Heart right ventricle (tissue), 16 donors: ENCODE measurements at regions not wholly inside any gene's neighbourhood (a gene's known extent, or its start where the extent isn't known, plus 50 kb on each side); places are given as distances from the start of the nearest gene placed in this dataset.

Experiments used
- ATAC-seq, 8 donors: fragments of 200-7000 bp; cut with Tn5 transposase; one replicate each; pipeline ENCODE4 v1.9.1; 2020; ENCODE audit warnings: mild to moderate bottlenecking in 8 of 8, moderate library complexity in 8 of 8, moderate number of reproducible peaks in 1 of 8
- DNase-seq, 2 donors: peaks; one replicate each; pipeline ENCODE4 v3.0.0-alpha.2; 2020
- H3K27ac ChIP-seq, 10 donors: fragments of 200-600 bp; sonication (generic) in 2 of 10; one replicate each; pipeline versions ENCODE4 v1.5.0 to v1.8.0; 2020 to 2022; ENCODE audit warnings: mild to moderate bottlenecking in 3 of 10
- H3K27me3 ChIP-seq, 7 donors: fragments of 200-600 bp; one replicate each; pipeline ENCODE4 v1.8.0; 2021 to 2022; ENCODE audit warnings: mild to moderate bottlenecking in 2 of 7
- H3K36me3 ChIP-seq, 9 donors: fragments of 200-600 bp; sonication (generic) in 1 of 9; one replicate each; pipeline versions ENCODE4 v1.5.0 to v1.8.0; 2020 to 2022; ENCODE audit warnings: mild to moderate bottlenecking in 2 of 9
- H3K4me1 ChIP-seq, 9 donors: fragments of 200-600 bp; sonication (generic) in 1 of 9; one replicate each; pipeline versions ENCODE4 v1.5.0 to v1.8.0; 2020 to 2022; ENCODE audit warnings: mild to moderate bottlenecking in 4 of 9
- H3K4me3 ChIP-seq, 10 donors: fragments of 200-600 bp; sonication (generic) in 2 of 10; one replicate each; pipeline versions ENCODE4 v1.5.0 to v1.8.0; 2020 to 2022; ENCODE audit warnings: mild to moderate bottlenecking in 7 of 10, moderate library complexity in 2 of 10
- H3K9me3 ChIP-seq, 11 donors: fragments of 200-600 bp in 10 of 11; sonication (generic) in 2 of 11; one replicate each; pipeline versions ENCODE4 v1.5.0 to v1.8.0; 2013 to 2022; ENCODE audit warnings: mild to moderate bottlenecking in 2 of 11, control low read depth in 1 of 11, moderate library complexity in 1 of 11
- CTCF ChIP-seq, 9 donors: fragments of 200-600 bp; sonication (generic) in 2 of 9; IDR thresholded peaks; one replicate each; pipeline versions ENCODE4 v1.5.0 to v1.8.0; 2021 to 2022; ENCODE audit warnings: antibody characterized with exemption in 9 of 9, mild to moderate bottlenecking in 5 of 9, moderate library complexity in 1 of 9
- WGBS, 2 donors: extraction: QIAGEN DNeasy Blood & Tissue Kit; methylation state at CpG; one replicate each; pipeline ENCODE4 v1.1.7; 2013; ENCODE audit warnings: inconsistent platforms in 1 of 2; 5-methylcytosine and 5-hydroxymethylcytosine counted together
- intact Hi-C, 10 donors: fragments of 100-400 bp; cut with DNase I; formaldehyde crosslinking; loops; one replicate each; pipeline versions ENCODE4 v1.11.1 to v1.14.2; 2022
- donor health status: Arrhythmogenic right ventricular cardiomyopathy.
- donor health status: ischemic (EF 13 %, LVEDD 7.1; RV severe dilation, severe dysfunction).
- donor health status: healthy with polysubstance abuse.
- donor health status: DM: no; HTN: yes; CAD: no.
- donor health status: DM: no; HTN: no; CAD: no.
- donor health status: ischemic (EF 25% LVEDD 6.9; RV normal size, moderate dysfunction).
- donor health status: ischemic (EF 25% LVEDD 5.7; RV mildly dilated, moderate dysfunction).
- donor health status: healthy.
- donor health status: DM: yes; HTN: yes; CAD: no.
- donor health status: Ischemic cardiomyopathy.
- donor health status: ischemic (EF 35%, LVEDD 5.7; RV mildly dilated, moderate dysfunction).
- donor health status: nonischemic (EF 11% LVEDD 7.7; RV severe dilation, severe dysfunction).
- donor health status: DM: yes; HTN: yes; CAD: no.
- donor health status: PGD.
- donor health status: ischemic (EF 29% LVEDD 5.4; RV normal size, mild dysfunction).
- donor health status: nonischemic (EF 23%, LVEDD 6.1; RV moderate dilation, normal function).

DNA sequence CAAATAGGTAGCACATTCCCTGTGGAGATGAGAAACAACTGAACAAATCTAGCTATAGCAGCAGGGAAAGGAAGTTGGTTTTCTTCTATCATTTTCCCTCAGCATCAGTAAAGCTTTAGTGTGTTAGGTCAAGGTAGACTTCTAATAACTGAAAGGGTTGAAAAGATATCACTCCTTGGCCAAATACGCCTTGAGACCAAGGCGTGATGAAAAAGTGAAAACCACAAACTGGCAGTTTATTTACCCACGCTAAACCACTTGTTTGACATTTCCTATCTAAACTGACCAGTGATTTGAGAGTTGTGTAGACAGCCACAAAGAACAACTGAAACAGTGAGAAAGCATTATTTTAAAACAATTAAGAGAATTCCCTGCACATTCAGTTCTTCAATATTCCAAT is 99.6 kb upstream of the SOX5 start:
- no peak for TF ChIP-seq CTCF (IDR thresholded peaks at IDR 0.05)
- H3K27ac ChIP-seq = no peak overlapping the region
- intact Hi-C loops = no loop called here
- H3K36me3 ChIP-seq = no peaks in the 10 kb centered on the region
- DNase-seq (no peak), ATAC-seq (no peak)
- H3K4me1 ChIP-seq = peaks cover 0 to 12% (median 0%) of the 10 kb centered on the region in 9 donors
- 87 to 95% methylated on average over 3 of the region's 3 CpGs for WGBS, 2 donors
- H3K27me3 ChIP-seq = no peaks in the 10 kb centered on the region
- H3K9me3 ChIP-seq = peaks cover 0 to 15% (median 6%) of the 10 kb centered on the region in 11 donors
- H3K4me3 ChIP-seq = no peak overlapping the region

- ATAC-seq (no peak), DNase-seq (no peak)
- H3K27ac ChIP-seq = no peak overlapping the region
- peaks cover 0 to 12% (median 0%) of the 10 kb centered on the region in 9 donors for H3K4me1 ChIP-seq
- H3K9me3 ChIP-seq = peaks cover 0 to 15% (median 6%) of the 10 kb centered on the region in 11 donors
- WGBS, 2 donors = 95 to 97% methylated on average over 4 of the region's 4 CpGs
- no peaks in the 10 kb centered on the region for H3K36me3 ChIP-seq
- no peak for TF ChIP-seq CTCF (IDR thresholded peaks at IDR 0.05)
- no peak overlapping the region for H3K4me3 ChIP-seq
- H3K27me3 ChIP-seq = no peaks in the 10 kb centered on the region
- intact Hi-C loops = no loop called here
Measured at GRCh38 chr12:24048446-24048845, 99.0 kb upstream of the SOX5 start.

GRCh38 chr12:24047326-24047725 is 97.9 kb upstream of the SOX5 start:
- WGBS, 2 donors = 87 to 89% methylated on average over 4 of the region's 4 CpGs
- DNase-seq (no peak), ATAC-seq (no peak)
- intact Hi-C loops = no loop called here
- peaks cover 0 to 12% (median 0%) of the 10 kb centered on the region in 9 donors for H3K4me1 ChIP-seq
- H3K27me3 ChIP-seq = no peaks in the 10 kb centered on the region
- H3K27ac ChIP-seq = no peak overlapping the region
- no peaks in the 10 kb centered on the region for H3K36me3 ChIP-seq
- no peak overlapping the region for H3K4me3 ChIP-seq
- H3K9me3 ChIP-seq = peaks cover 0 to 15% (median 6%) of the 10 kb centered on the region in 11 donors
- no peak for TF ChIP-seq CTCF (IDR thresholded peaks at IDR 0.05)

DNA sequence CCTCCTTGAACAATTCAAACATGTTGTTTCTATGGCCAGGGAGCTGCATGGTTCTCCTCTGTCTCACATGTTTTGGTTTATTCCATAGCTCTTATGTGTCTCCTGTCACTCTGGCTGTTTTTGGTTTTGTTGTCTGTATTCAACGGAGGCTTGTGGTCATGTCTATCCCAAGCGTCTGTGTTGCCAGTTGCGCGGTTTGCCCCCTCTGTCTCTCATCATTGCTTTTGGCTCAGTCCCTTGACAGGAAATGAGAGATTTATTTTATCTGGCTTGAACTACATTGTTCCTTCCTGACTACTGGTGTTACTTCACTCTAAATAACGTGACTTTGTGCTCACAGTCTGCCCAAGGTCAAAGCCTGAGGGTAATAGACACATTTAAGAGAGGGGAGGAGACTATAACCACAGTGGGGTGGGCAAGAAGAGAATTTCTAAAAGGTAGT is 96.4 kb upstream of the SOX5 start:
- 3 to 10% methylated on average over 5 of the region's 5 CpGs for WGBS, 2 donors
- Histone ChIP-seq H3K27me3 (no peaks in the 10 kb centered on the region), H3K27ac (peak overlapping the region in 4 of 10 donors; percentile 16 to 49 (median 22)), H3K9me3 (peaks cover 0 to 15% (median 6%) of the 10 kb centered on the region in 11 donors), H3K4me3 (peak overlapping the region in 3 of 10 donors; percentile 15 to 31 (median 17)), H3K36me3 (no peaks in the 10 kb centered on the region), H3K4me1 (peaks cover 0 to 12% (median 0%) of the 10 kb centered on the region in 9 donors)
- DNase-seq (peak in 1 of 2 donors; percentile 6), ATAC-seq (peak; percentile 33 to 86 (median 67))
- no peak for TF ChIP-seq CTCF (IDR thresholded peaks at IDR 0.05)
- intact Hi-C loops = no loop called here
